Stimulated activated naive CD8-positive, alpha-beta T cell treated with anti-CD3 and anti-CD28 coated beads, Interleukin-15, Interleukin-2, amounts not matched to agents 100 ng/mL and 50 ng/mL, for 24 hours (primary cell): ENCODE measurements at regions not wholly inside any gene's neighbourhood (a gene's known extent, or its start where the extent isn't known, plus 50 kb on each side); places are given as distances from the start of the nearest gene placed in this dataset.
"Not testable (repeated sequence)": the region's sequence is repeated elsewhere in the genome, so short reads cannot be mapped to it uniquely, and the experiment has no call there.

ENCODE experiments used
- H3K27ac Mint-ChIP-seq: one replicate; pipeline ENCODE4 v1.8.0; 2021; ENCODE audit warnings: mild to moderate bottlenecking, mixed read lengths
- H3K27me3 Mint-ChIP-seq: one replicate; pipeline ENCODE4 v1.8.0; 2021; ENCODE audit warnings: mixed read lengths
- H3K36me3 Mint-ChIP-seq: one replicate; pipeline ENCODE4 v1.8.0; 2021; ENCODE audit warnings: low read depth, mixed read lengths
- H3K4me1 Mint-ChIP-seq: one replicate; pipeline ENCODE4 v1.8.0; 2021; ENCODE audit warnings: low read depth, mixed read lengths
- H3K4me3 Mint-ChIP-seq: one replicate; pipeline ENCODE4 v1.8.0; 2021; ENCODE audit warnings: mild to moderate bottlenecking, mixed read lengths
- H3K9me3 Mint-ChIP-seq: one replicate; pipeline ENCODE4 v1.8.0; 2021; ENCODE audit warnings: mixed read lengths

DNA sequence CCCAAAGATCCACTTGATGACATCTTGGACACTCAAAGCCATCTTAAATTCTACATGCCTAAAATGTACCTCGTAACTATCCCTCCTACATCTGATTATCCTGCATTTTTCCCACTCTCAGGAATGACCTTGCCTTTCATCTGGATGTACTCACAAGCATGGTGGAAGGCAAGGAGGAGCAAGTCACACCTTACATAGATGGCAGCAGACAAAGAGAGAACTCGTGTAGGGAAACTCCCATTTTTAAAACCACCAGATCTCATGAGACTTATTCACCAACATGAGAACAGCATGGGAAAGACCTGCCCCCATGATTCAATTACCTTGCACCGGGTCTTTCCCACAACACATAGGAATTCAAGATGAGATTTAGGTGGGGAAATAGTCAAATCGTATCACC, 616.0 kb downstream of the MCTP2 start:
- H3K27me3 Mint-ChIP-seq: peaks cover 46% of the 10 kb centered on the region
- no peaks in the 10 kb centered on the region for H3K36me3 Mint-ChIP-seq
- H3K27ac Mint-ChIP-seq: no peak overlapping the region
- peaks cover 12% of the 10 kb centered on the region for H3K9me3 Mint-ChIP-seq
- H3K4me1 Mint-ChIP-seq: peaks cover 7% of the 10 kb centered on the region
- no peak overlapping the region for H3K4me3 Mint-ChIP-seq

DNA sequence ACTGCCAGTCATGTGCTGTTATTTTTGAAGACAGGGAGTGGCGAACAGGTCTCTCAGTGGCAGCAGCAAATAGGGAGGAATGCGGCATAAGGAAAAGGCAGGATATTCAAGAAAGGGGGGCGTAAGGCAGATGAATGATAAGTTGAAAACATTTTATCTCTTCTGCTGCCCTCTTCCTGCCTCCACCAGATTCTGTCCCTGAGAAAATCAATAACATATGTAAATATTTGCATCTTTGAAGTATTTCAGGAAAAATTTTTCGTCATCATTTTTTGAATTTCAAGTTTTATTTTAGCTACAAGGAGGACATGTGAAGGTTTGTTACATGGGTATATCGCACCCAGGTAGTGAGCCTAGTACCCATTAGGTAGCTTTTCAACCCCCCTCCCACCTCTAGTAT, 616.7 kb downstream of the MCTP2 start:
- no peak overlapping the region for H3K4me3 Mint-ChIP-seq
- H3K9me3 Mint-ChIP-seq: peaks cover 14% of the 10 kb centered on the region
- no peak overlapping the region for H3K27ac Mint-ChIP-seq
- peaks cover 39% of the 10 kb centered on the region for H3K27me3 Mint-ChIP-seq
- H3K36me3 Mint-ChIP-seq: no peaks in the 10 kb centered on the region
- H3K4me1 Mint-ChIP-seq: peaks cover 7% of the 10 kb centered on the region

- peaks cover 4% of the 10 kb centered on the region for H3K27me3 Mint-ChIP-seq
- H3K9me3 Mint-ChIP-seq: peaks cover 25% of the 10 kb centered on the region
- H3K4me1 Mint-ChIP-seq: no peaks in the 10 kb centered on the region
- no peaks in the 10 kb centered on the region for H3K36me3 Mint-ChIP-seq
- no peak overlapping the region for H3K27ac Mint-ChIP-seq
- no peak overlapping the region for H3K4me3 Mint-ChIP-seq
Observed at GRCh38 chr15:94855018-94855408, 623.7 kb downstream of the MCTP2 start.

DNA sequence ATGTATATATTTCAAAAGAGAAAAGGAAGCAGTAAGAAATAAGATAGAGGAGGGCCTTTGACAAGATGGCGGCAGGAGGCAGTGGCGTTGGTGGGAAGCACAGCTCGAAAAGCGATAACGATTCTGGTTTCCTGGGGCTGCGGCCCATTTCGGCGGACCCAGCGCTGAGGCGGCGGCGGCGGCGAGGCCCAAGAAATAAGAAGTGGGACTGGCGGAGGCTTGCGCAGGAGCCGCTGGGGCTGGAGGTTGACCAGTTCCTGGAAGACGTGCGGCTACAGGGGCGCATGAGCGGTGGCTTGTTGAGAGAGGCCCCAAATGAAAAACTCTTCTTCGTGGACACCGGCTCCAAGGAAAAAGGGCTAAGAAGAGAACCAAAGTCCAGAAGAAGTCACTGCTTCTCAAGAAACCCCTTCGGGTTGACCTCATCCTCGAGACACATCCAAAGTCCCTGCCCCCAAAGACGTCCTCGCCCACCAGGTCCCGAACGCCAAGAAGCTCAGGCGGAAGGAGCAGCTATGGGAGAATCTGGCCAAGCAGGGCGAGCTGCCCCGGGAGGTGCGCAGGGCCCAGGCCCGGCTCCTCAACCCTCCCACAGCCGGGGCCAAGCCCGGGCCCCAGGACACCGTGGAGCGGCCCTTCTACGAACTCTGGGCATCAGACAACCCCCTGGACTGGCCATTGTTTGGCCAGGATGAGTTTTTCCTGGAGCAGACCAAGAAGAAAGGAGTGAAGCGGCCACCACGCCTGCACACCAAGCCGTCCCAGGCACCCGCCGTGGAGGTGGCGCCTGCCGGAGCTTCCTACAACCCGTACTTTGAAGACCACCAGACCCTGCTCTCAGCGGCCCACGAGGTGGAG, 624.3 kb downstream of the MCTP2 start:
- no peaks in the 10 kb centered on the region for H3K4me1 Mint-ChIP-seq
- H3K36me3 Mint-ChIP-seq: no peaks in the 10 kb centered on the region
- peaks cover 27% of the 10 kb centered on the region for H3K9me3 Mint-ChIP-seq
- peaks cover 4% of the 10 kb centered on the region for H3K27me3 Mint-ChIP-seq
- no peak overlapping the region for H3K27ac Mint-ChIP-seq
- H3K4me3 Mint-ChIP-seq: no peak overlapping the region

GRCh38 chr15:94856267-94856854, 625.0 kb downstream of the MCTP2 start:
- Mint-ChIP-seq H3K36me3 (no peaks in the 10 kb centered on the region), H3K27me3 (peaks cover 4% of the 10 kb centered on the region), H3K9me3 (peaks cover 27% of the 10 kb centered on the region), H3K4me1 (no peaks in the 10 kb centered on the region), H3K27ac (no peak overlapping the region), H3K4me3 (no peak overlapping the region)

- no peak overlapping the region for H3K27ac Mint-ChIP-seq
Observed at GRCh38 chr15:94857466-94857865, 626.1 kb downstream of the MCTP2 start.

DNA sequence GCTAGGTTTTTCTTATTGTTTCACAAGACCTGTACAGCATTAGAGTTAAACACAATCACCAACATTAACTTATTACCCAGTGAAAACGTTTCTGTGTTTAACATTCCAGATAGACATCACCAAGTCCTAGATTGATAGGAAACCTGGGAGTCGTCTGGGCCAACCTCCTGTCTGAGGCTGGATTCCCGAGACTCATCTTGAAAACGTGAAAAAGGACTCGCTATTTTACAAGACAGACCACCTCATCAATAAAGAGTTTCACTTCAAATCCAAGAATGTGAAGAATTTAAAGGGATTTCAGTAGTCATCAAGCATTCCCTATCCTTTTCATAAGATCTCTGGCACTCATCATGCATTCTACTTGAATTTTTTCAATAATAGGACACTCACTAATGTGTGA, 626.6 kb downstream of the MCTP2 start:
- H3K9me3 Mint-ChIP-seq: peaks cover 22% of the 10 kb centered on the region
- H3K27ac Mint-ChIP-seq: no peak overlapping the region
- H3K36me3 Mint-ChIP-seq: no peaks in the 10 kb centered on the region
- H3K4me3 Mint-ChIP-seq: no peak overlapping the region
- no peaks in the 10 kb centered on the region for H3K4me1 Mint-ChIP-seq
- peaks cover 4% of the 10 kb centered on the region for H3K27me3 Mint-ChIP-seq

More at GRCh38 chr15:94857466-94857865, 626.1 kb downstream of the MCTP2 start:
- Mint-ChIP-seq H3K4me1 (no peaks in the 10 kb centered on the region), H3K9me3 (peaks cover 23% of the 10 kb centered on the region), H3K4me3 (no peak overlapping the region), H3K27me3 (peaks cover 4% of the 10 kb centered on the region), H3K36me3 (no peaks in the 10 kb centered on the region)

DNA sequence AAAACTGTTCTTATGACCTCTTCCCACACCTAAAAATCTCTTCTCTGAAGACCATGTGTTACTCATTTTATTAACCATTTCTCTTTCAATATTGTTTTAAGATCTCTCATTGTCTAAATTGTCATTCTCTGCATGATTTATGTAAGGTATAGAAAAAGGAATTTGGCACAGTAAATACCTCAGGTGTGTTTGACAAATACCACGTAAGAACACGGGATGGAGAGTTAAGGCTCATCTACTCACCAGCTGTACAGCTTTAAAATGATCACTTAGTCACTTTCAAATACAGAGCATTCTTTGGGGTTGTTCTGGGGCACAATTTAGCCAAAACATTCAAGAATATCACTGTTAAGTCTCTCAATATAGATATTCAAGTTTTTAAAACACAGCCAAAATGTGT, 627.1 kb downstream of the MCTP2 start:
- Mint-ChIP-seq H3K4me1 (no peaks in the 10 kb centered on the region), H3K9me3 (peaks cover 21% of the 10 kb centered on the region), H3K36me3 (no peaks in the 10 kb centered on the region), H3K4me3 (no peak overlapping the region), H3K27ac (no peak overlapping the region), H3K27me3 (peaks cover 3% of the 10 kb centered on the region)

GRCh38 chr15:94858920-94859319, 627.6 kb downstream of the MCTP2 start:
- H3K4me1 Mint-ChIP-seq: no peaks in the 10 kb centered on the region
- H3K4me3 Mint-ChIP-seq: no peak overlapping the region
- no peaks in the 10 kb centered on the region for H3K27me3 Mint-ChIP-seq
- peaks cover 18% of the 10 kb centered on the region for H3K9me3 Mint-ChIP-seq
- no peak overlapping the region for H3K27ac Mint-ChIP-seq
- no peaks in the 10 kb centered on the region for H3K36me3 Mint-ChIP-seq

GRCh38 chr15:94864600-94864999, 633.2 kb downstream of the MCTP2 start:
- no peak overlapping the region for H3K27ac Mint-ChIP-seq
- no peaks in the 10 kb centered on the region for H3K36me3 Mint-ChIP-seq
- peaks cover 16% of the 10 kb centered on the region for H3K9me3 Mint-ChIP-seq
- H3K27me3 Mint-ChIP-seq: peaks cover 4% of the 10 kb centered on the region
- no peak overlapping the region for H3K4me3 Mint-ChIP-seq
- H3K4me1 Mint-ChIP-seq: no peaks in the 10 kb centered on the region

- not testable (repeated sequence) for H3K27ac Mint-ChIP-seq, H3K4me3 Mint-ChIP-seq, H3K27me3 Mint-ChIP-seq, H3K36me3 Mint-ChIP-seq, H3K4me1 Mint-ChIP-seq
- peaks cover 11% of the 10 kb centered on the region for H3K9me3 Mint-ChIP-seq
Observed at GRCh38 chr15:94868265-94868664, 636.9 kb downstream of the MCTP2 start.

GRCh38 chr15:94875550-94875949, 644.2 kb downstream of the MCTP2 start:
- Mint-ChIP-seq H3K27ac (no peak overlapping the region), H3K27me3 (no peaks in the 10 kb centered on the region), H3K4me1 (no peaks in the 10 kb centered on the region), H3K36me3 (no peaks in the 10 kb centered on the region), H3K9me3 (peaks cover 7% of the 10 kb centered on the region), H3K4me3 (no peak overlapping the region)

DNA sequence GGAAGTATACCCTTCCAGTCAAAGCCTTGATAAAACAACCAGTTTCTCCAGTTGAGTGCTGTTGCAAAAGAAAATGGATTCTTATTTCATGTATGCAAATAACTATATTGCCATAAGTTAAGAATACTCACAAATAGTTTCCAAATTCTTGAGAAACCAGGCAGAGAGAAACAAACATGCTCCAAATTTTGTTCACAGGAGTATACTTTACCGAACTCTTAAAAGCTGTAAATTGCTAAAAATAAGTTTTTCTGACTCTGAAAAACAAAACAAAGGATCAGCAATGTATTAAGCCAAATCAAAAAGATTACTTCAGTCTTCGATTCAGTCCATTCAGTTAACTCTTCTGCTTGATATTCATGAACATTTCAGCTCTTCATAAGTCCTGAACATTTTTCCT, 646.5 kb downstream of the MCTP2 start:
- no peak overlapping the region for H3K27ac Mint-ChIP-seq
- no peaks in the 10 kb centered on the region for H3K36me3 Mint-ChIP-seq
- H3K27me3 Mint-ChIP-seq: no peaks in the 10 kb centered on the region
- H3K4me1 Mint-ChIP-seq: no peaks in the 10 kb centered on the region
- H3K9me3 Mint-ChIP-seq: peaks cover 7% of the 10 kb centered on the region
- H3K4me3 Mint-ChIP-seq: no peak overlapping the region

- H3K4me3 Mint-ChIP-seq: no peak overlapping the region
- H3K27me3 Mint-ChIP-seq: no peaks in the 10 kb centered on the region
- H3K36me3 Mint-ChIP-seq: no peaks in the 10 kb centered on the region
- H3K9me3 Mint-ChIP-seq: peaks cover 13% of the 10 kb centered on the region
- H3K4me1 Mint-ChIP-seq: no peaks in the 10 kb centered on the region
- H3K27ac Mint-ChIP-seq: no peak overlapping the region
Observed at GRCh38 chr15:94882071-94882712, 650.8 kb downstream of the MCTP2 start.

GRCh38 chr15:94887391-94887790, 656.0 kb downstream of the MCTP2 start:
- no peak overlapping the region for H3K4me3 Mint-ChIP-seq
- H3K4me1 Mint-ChIP-seq: no peaks in the 10 kb centered on the region
- H3K27me3 Mint-ChIP-seq: peaks cover 13% of the 10 kb centered on the region
- peaks cover 23% of the 10 kb centered on the region for H3K9me3 Mint-ChIP-seq
- H3K27ac Mint-ChIP-seq: no peak overlapping the region
- no peaks in the 10 kb centered on the region for H3K36me3 Mint-ChIP-seq
